Right cardiac atrium (tissue), 5 donors: ENCODE measurements at regions not wholly inside any gene's neighbourhood (a gene's known extent, or its start where the extent isn't known, plus 50 kb on each side); places are given as distances from the start of the nearest gene placed in this dataset.

Experiments used
- ATAC-seq, 2 donors: fragments of 200-7000 bp; cut with Tn5 transposase; one replicate each; pipeline versions ENCODE4 v1.8.0 to v1.9.1; 2020; ENCODE audit warnings: moderate library complexity in 2 of 2, mild to moderate bottlenecking in 1 of 2
- DNase-seq, 3 donors: peaks; one replicate each; pipeline ENCODE4 v3.0.0-alpha.2; 2020
- H3K27ac ChIP-seq: one replicate; pipeline ENCODE4 v1.5.1; 2013; ENCODE audit warnings: mild to moderate bottlenecking, low read length, control low read depth, moderate library complexity
- H3K27me3 ChIP-seq: one replicate; pipeline ENCODE4 v1.6.1; 2013; ENCODE audit not compliant: control insufficient read depth, insufficient read depth
- H3K4me1 ChIP-seq: one replicate; pipeline ENCODE4 v1.6.1; 2013; ENCODE audit warnings: low read length; ENCODE audit not compliant: control insufficient read depth, insufficient read depth
- H3K4me3 ChIP-seq: one replicate; pipeline ENCODE4 v1.5.1; 2013; ENCODE audit warnings: low read length, control low read depth
- H3K9me3 ChIP-seq: one replicate; pipeline ENCODE4 v1.6.1; 2013; ENCODE audit warnings: low read length; ENCODE audit not compliant: control insufficient read depth
- WGBS: extraction: QIAGEN DNeasy Blood & Tissue Kit; methylation state at CpG from one replicate; pipeline ENCODE4 v1.1.7; 2013; 5-methylcytosine and 5-hydroxymethylcytosine counted together
- intact Hi-C, 4 donors: fragments of 100-400 bp; cut with DNase I; formaldehyde crosslinking; loops; one replicate each; pipeline versions ENCODE4 v1.11.0 to v1.14.0; 2022 to 2023
- donor health status: healthy with polysubstance abuse.
- donor health status: DM: no; HTN: yes; CAD: no.
- donor health status: DM: no; HTN: no; CAD: no.
- donor health status: DM: no; HTN: yes; CAD: no; lungs with severe emphysema.
- donor health status: DM: yes; HTN: yes; CAD: no.

- Histone ChIP-seq H3K9me3 (no peaks in the 10 kb centered on the region), H3K27me3 (no peaks in the 10 kb centered on the region), H3K4me1 (no peaks in the 10 kb centered on the region), H3K4me3 (no peak overlapping the region), H3K27ac (no peak overlapping the region)
- ATAC-seq = no peak
- intact Hi-C loops = no loop called here
- DNase-seq = no peak
These were observed 138.8 kb downstream of the GABRG1 start for GRCh38 chr4:45985038-45985437.

GRCh38 chr4:45971108-45971507, 152.7 kb downstream of the GABRG1 start:
- Histone ChIP-seq H3K4me3 (no peak overlapping the region), H3K4me1 (no peaks in the 10 kb centered on the region), H3K27ac (no peak overlapping the region), H3K9me3 (peaks cover 4% of the 10 kb centered on the region), H3K27me3 (no peaks in the 10 kb centered on the region)
- intact Hi-C loops = no loop called here
- 73% methylated on average over 3 of the region's 3 CpGs for WGBS
- DNase-seq = no peak
- no peak for ATAC-seq

GRCh38 chr4:45957353-45957752, 166.5 kb downstream of the GABRG1 start:
- Histone ChIP-seq H3K27ac (no peak overlapping the region), H3K9me3 (no peaks in the 10 kb centered on the region), H3K27me3 (no peaks in the 10 kb centered on the region), H3K4me1 (no peaks in the 10 kb centered on the region), H3K4me3 (no peak overlapping the region)
- DNase-seq (no peak), ATAC-seq (no peak)
- intact Hi-C loops = no loop called here

GRCh38 chr4:45954276-45954675, 169.6 kb downstream of the GABRG1 start:
- WGBS = 67% methylated on average over 3 of the region's 3 CpGs
- H3K4me1 ChIP-seq = no peaks in the 10 kb centered on the region
- DNase-seq = no peak
- no peak overlapping the region for H3K27ac ChIP-seq
- H3K4me3 ChIP-seq = no peak overlapping the region
- intact Hi-C loops = no loop called here
- H3K27me3 ChIP-seq = no peaks in the 10 kb centered on the region
- no peak for ATAC-seq
- no peaks in the 10 kb centered on the region for H3K9me3 ChIP-seq

- Histone ChIP-seq H3K4me3 (no peak overlapping the region), H3K27ac (no peak overlapping the region), H3K27me3 (no peaks in the 10 kb centered on the region), H3K4me1 (no peaks in the 10 kb centered on the region), H3K9me3 (no peaks in the 10 kb centered on the region)
- intact Hi-C loops = no loop called here
- 71% methylated on average over 1 of the region's 1 CpG for WGBS
- no peak for ATAC-seq
- DNase-seq = no peak
These were observed 172.7 kb downstream of the GABRG1 start for GRCh38 chr4:45951153-45951552.

GRCh38 chr4:45946699-45947098, 177.2 kb downstream of the GABRG1 start:
- no peak for DNase-seq
- WGBS = 84% methylated on average over 1 of the region's 1 CpG
- intact Hi-C loops = no loop called here

GRCh38 chr4:45944000-45944399, 179.9 kb downstream of the GABRG1 start:
- ATAC-seq (no peak), DNase-seq (no peak)
- Histone ChIP-seq H3K4me3 (no peak overlapping the region), H3K27me3 (no peaks in the 10 kb centered on the region), H3K27ac (no peak overlapping the region), H3K4me1 (no peaks in the 10 kb centered on the region), H3K9me3 (no peaks in the 10 kb centered on the region)
- 35% methylated on average over 1 of the region's 1 CpG for WGBS
- intact Hi-C loops = no loop called here

More at GRCh38 chr4:45946699-45947098, 177.2 kb downstream of the GABRG1 start:
- H3K27ac ChIP-seq = no peak overlapping the region
- H3K4me1 ChIP-seq = no peaks in the 10 kb centered on the region
- H3K9me3 ChIP-seq = no peaks in the 10 kb centered on the region
- ATAC-seq = no peak
- H3K4me3 ChIP-seq = no peak overlapping the region
- H3K27me3 ChIP-seq = no peaks in the 10 kb centered on the region

GRCh38 chr4:45939056-45939455, 184.8 kb downstream of the GABRG1 start:
- intact Hi-C loops = no loop called here

GRCh38 chr4:45931154-45931553, 192.7 kb downstream of the GABRG1 start:
- no peaks in the 10 kb centered on the region for H3K27me3 ChIP-seq

More at GRCh38 chr4:45939056-45939455, 184.8 kb downstream of the GABRG1 start:
- no peak overlapping the region for H3K4me3 ChIP-seq
- no peak overlapping the region for H3K27ac ChIP-seq
- no peaks in the 10 kb centered on the region for H3K27me3 ChIP-seq
- no peaks in the 10 kb centered on the region for H3K4me1 ChIP-seq
- H3K9me3 ChIP-seq = no peaks in the 10 kb centered on the region
- ATAC-seq (no peak), DNase-seq (no peak)

GRCh38 chr4:45927641-45928040, 196.2 kb downstream of the GABRG1 start:
- Histone ChIP-seq H3K27ac (no peak overlapping the region), H3K9me3 (no peaks in the 10 kb centered on the region), H3K27me3 (no peaks in the 10 kb centered on the region), H3K4me1 (no peaks in the 10 kb centered on the region), H3K4me3 (no peak overlapping the region)
- no peak for ATAC-seq
- WGBS = 71% methylated on average over 1 of the region's 1 CpG
- intact Hi-C loops = no loop called here
- DNase-seq = no peak

More at GRCh38 chr4:45931154-45931553, 192.7 kb downstream of the GABRG1 start:
- H3K4me3 ChIP-seq = no peak overlapping the region
- H3K4me1 ChIP-seq = no peaks in the 10 kb centered on the region
- intact Hi-C loops = no loop called here
- WGBS = 46% methylated on average over 1 of the region's 1 CpG
- no peaks in the 10 kb centered on the region for H3K9me3 ChIP-seq
- DNase-seq = no peak
- H3K27ac ChIP-seq = no peak overlapping the region
- ATAC-seq = no peak

GRCh38 chr4:45925809-45926208, 198.0 kb downstream of the GABRG1 start:
- no peaks in the 10 kb centered on the region for H3K4me1 ChIP-seq
- WGBS = 75% methylated on average over 1 of the region's 1 CpG
- H3K27ac ChIP-seq = no peak overlapping the region
- DNase-seq = no peak
- intact Hi-C loops = no loop called here
- no peaks in the 10 kb centered on the region for H3K9me3 ChIP-seq
- H3K4me3 ChIP-seq = no peak overlapping the region
- no peaks in the 10 kb centered on the region for H3K27me3 ChIP-seq
- ATAC-seq = no peak

GRCh38 chr4:45920861-45921260, 203.0 kb downstream of the GABRG1 start:
- intact Hi-C loops = no loop called here
- 93% methylated on average over 3 of the region's 3 CpGs for WGBS
- DNase-seq = no peak
- Histone ChIP-seq H3K4me3 (no peak overlapping the region), H3K4me1 (no peaks in the 10 kb centered on the region), H3K9me3 (no peaks in the 10 kb centered on the region), H3K27me3 (no peaks in the 10 kb centered on the region), H3K27ac (no peak overlapping the region)
- no peak for ATAC-seq
